Loucy (cell line): ENCODE measurements at regions not wholly inside any gene's neighbourhood (a gene's known extent, or its start where the extent isn't known, plus 50 kb on each side); places are given as distances from the start of the nearest gene placed in this dataset.

ENCODE experiments used
- EZH2phosphoT487 ChIP-seq: fragments of 200-600 bp; IDR thresholded peaks from 2 replicates; pipeline ENCODE4 v1.6.1; 2018; ENCODE audit warnings: antibody characterized with exemption, mild to moderate bottlenecking, moderate library complexity, borderline replicate concordance
- TF ChIP-seq, protein P1 (sequence below): fragments of 200-600 bp; sonication (generic); conservative IDR thresholded peaks from 2 replicates; pipeline ENCODE4 v1.5.1; 2014; ENCODE audit warnings: mild to moderate bottlenecking, antibody characterized with exemption, low read length

DNA sequence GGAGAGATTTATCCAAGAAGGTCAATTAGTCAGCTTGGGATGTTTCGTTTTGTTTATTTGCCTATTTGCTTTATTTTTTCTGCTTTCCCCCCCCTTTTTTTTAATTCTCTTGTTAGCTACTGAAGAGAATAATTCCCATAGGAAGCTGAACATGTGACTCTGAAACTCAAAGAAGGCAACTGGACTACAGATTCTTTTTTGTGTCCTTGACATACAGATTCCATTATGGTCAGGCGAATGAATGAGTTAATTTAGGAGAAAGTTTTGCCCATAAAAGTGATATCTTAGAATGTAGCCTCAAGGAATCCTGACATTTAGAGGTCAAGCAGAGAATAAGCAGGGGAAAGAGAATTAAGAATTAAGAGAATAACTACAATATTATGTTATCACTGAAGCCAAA is 514.2 kb upstream of the LINC00305 start:
- TF ChIP-seq, protein P1, sequence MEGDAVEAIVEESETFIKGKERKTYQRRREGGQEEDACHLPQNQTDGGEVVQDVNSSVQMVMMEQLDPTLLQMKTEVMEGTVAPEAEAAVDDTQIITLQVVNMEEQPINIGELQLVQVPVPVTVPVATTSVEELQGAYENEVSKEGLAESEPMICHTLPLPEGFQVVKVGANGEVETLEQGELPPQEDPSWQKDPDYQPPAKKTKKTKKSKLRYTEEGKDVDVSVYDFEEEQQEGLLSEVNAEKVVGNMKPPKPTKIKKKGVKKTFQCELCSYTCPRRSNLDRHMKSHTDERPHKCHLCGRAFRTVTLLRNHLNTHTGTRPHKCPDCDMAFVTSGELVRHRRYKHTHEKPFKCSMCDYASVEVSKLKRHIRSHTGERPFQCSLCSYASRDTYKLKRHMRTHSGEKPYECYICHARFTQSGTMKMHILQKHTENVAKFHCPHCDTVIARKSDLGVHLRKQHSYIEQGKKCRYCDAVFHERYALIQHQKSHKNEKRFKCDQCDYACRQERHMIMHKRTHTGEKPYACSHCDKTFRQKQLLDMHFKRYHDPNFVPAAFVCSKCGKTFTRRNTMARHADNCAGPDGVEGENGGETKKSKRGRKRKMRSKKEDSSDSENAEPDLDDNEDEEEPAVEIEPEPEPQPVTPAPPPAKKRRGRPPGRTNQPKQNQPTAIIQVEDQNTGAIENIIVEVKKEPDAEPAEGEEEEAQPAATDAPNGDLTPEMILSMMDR, result no peak
- no peak for TF ChIP-seq EZH2phosphoT487
